Vagina (tissue), 2 donors: ENCODE measurements at regions not wholly inside any gene's neighbourhood (a gene's known extent, or its start where the extent isn't known, plus 50 kb on each side); places are given as distances from the start of the nearest gene placed in this dataset.

Experiments used
- CTCF ChIP-seq, 3 experiments: fragments of 450-650 bp in 2 of 3; fragments of 200-600 bp in 1 of 3; sonication (generic) in 1 of 3; IDR thresholded peaks; one replicate each; pipeline ENCODE4 v1.5.1; 2017 to 2019; ENCODE audit warnings: antibody characterized with exemption in 3 of 3, mild to moderate bottlenecking in 2 of 3, moderate library complexity in 2 of 3
- POLR2A ChIP-seq, 2 donors: fragments of 450-650 bp; IDR thresholded peaks; one replicate each; pipeline ENCODE4 v1.6.1; 2017; ENCODE audit warnings: antibody characterized with exemption in 2 of 2, mild to moderate bottlenecking in 2 of 2, moderate library complexity in 2 of 2
- POLR2AphosphoS5 ChIP-seq, 2 donors: sonication (generic); formaldehyde crosslinking; IDR thresholded peaks; one replicate each; pipeline ENCODE4 v1.9.0; 2017; ENCODE audit warnings: antibody characterized with exemption in 2 of 2, mild to moderate bottlenecking in 2 of 2, low read depth in 1 of 2; ENCODE audit not compliant: insufficient read depth in 1 of 2

GRCh38 chr14:31930070-31930469, 147.0 kb upstream of the ARHGAP5 start:
- TF ChIP-seq CTCF (IDR thresholded peaks at IDR 0.05): no peak
- no peak for TF ChIP-seq POLR2A (IDR thresholded peaks at IDR 0.05)
- no peak for TF ChIP-seq POLR2AphosphoS5 (IDR thresholded peaks at IDR 0.05; ENCODE audit: insufficient read depth in 1 of 2, low read depth in 1 of 2)
